ENCODE measurements at regions not wholly inside any gene's neighbourhood (a gene's known extent, or its start where the extent isn't known, plus 50 kb on each side); places are given as distances from the start of the nearest gene placed in this dataset.

- TF ChIP-seq POLR2A (IDR thresholded peaks at IDR 0.05) (no peak), CTCF (IDR thresholded peaks at IDR 0.05) (no peak)
Measured at GRCh38 chr4:156230176-156230575, 276.5 kb upstream of the CTSO start.
